Dendritic cell treated with granulocyte-macrophage colony-stimulating factor and Interleukin-4, amounts not matched to agents 40 ng/mL and 50 ng/mL, for 4 days (primary cell): ENCODE measurements at regions not wholly inside any gene's neighbourhood (a gene's known extent, or its start where the extent isn't known, plus 50 kb on each side); places are given as distances from the start of the nearest gene placed in this dataset.

Experiments used
- H3K27ac Mint-ChIP-seq: one replicate; pipeline ENCODE4 v1.8.0; 2022; ENCODE audit warnings: mild to moderate bottlenecking, mixed read lengths
- H3K27me3 Mint-ChIP-seq: one replicate; pipeline ENCODE4 v1.8.0; 2022; ENCODE audit warnings: mild to moderate bottlenecking, mixed read lengths
- H3K36me3 Mint-ChIP-seq: one replicate; pipeline ENCODE4 v1.8.0; 2022; ENCODE audit warnings: low read depth, mixed read lengths
- H3K4me1 Mint-ChIP-seq: one replicate; pipeline ENCODE4 v1.8.0; 2022; ENCODE audit warnings: low read depth, mixed read lengths
- H3K4me3 Mint-ChIP-seq: one replicate; pipeline ENCODE4 v1.8.0; 2022; ENCODE audit warnings: mild to moderate bottlenecking, moderate library complexity, mixed read lengths
- H3K9me3 Mint-ChIP-seq: one replicate; pipeline ENCODE4 v1.8.0; 2022; ENCODE audit warnings: mixed read lengths
- intact Hi-C: fragments of 100-400 bp; cut with micrococcal nuclease; formaldehyde crosslinking; loops from one replicate; pipeline ENCODE4 v1.15.0; 2022

DNA sequence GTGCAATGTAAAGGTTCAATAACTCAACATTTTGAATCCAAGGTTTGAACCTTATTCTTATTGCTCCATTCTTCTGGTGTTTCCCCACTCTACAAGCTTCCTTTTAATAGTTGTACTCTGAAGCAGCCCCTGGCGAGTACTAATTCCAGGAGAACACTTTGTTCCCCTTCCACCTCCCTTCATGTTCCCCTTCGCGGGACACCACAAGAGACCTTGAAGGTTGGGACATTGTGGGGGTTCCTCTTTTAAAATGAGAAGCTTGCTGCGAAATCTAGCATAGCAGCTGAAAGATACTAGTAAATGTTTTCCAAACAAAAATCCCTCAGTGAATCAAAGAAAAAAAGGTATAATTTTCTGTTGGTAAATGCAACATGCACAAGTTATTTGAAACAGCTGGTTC lies 626.3 kb upstream of the LRRC4C start:
- H3K27me3 Mint-ChIP-seq: no peaks in the 10 kb centered on the region
- no peaks in the 10 kb centered on the region for H3K36me3 Mint-ChIP-seq
- intact Hi-C loops: no loop called here
- no peaks in the 10 kb centered on the region for H3K4me1 Mint-ChIP-seq
- no peak overlapping the region for H3K27ac Mint-ChIP-seq
- H3K9me3 Mint-ChIP-seq: no peaks in the 10 kb centered on the region
- H3K4me3 Mint-ChIP-seq: no peak overlapping the region

DNA sequence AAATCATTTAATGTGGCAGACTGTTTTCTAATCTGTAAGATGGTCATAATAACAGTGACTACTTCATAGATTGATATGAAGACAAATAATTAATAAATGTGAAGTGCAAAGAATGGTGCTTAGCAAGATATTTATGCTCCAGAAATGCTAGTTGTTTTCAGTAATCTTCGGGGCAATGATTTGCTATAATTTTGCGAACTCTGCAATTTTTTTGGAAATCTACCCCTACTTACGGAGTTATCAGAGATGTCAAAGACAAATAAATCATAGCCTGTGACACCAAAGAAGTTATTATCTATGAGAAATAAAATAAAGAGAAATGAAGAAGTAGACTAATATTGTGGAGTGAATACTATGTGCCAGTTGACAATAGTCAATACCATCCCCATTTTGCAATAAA lies 634.1 kb upstream of the LRRC4C start:
- Mint-ChIP-seq H3K36me3 (no peaks in the 10 kb centered on the region), H3K27ac (no peak overlapping the region), H3K27me3 (no peaks in the 10 kb centered on the region), H3K4me1 (no peaks in the 10 kb centered on the region), H3K9me3 (peaks cover 25% of the 10 kb centered on the region), H3K4me3 (no peak overlapping the region)
- intact Hi-C loops: no loop called here

DNA sequence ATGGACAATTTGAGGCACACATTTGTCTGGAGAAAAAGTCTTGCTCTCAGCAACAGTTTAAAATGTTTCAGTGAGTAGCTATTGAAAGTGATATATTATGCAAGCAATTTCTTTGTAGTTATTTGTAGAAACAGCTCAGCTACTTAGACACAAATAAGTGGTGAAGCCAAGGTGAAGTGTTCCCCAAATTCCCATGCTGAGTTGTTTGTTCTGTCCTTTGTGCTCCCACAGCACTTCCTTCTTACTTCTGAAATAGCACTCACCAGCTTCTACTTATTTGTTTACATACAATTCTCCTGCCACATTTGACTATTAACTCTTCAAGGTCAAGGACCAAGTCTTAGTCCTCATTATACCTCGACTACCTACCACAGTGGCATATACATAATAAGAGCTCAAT lies 638.6 kb upstream of the LRRC4C start:
- intact Hi-C loops: no loop called here
- no peaks in the 10 kb centered on the region for H3K27me3 Mint-ChIP-seq

GRCh38 chr11:42112866-42113265 lies 653.4 kb upstream of the LRRC4C start:
- H3K27me3 Mint-ChIP-seq: no peaks in the 10 kb centered on the region
- H3K36me3 Mint-ChIP-seq: no peaks in the 10 kb centered on the region
- H3K27ac Mint-ChIP-seq: no peak overlapping the region
- H3K9me3 Mint-ChIP-seq: no peaks in the 10 kb centered on the region
- no peaks in the 10 kb centered on the region for H3K4me1 Mint-ChIP-seq
- intact Hi-C loops: no loop called here
- no peak overlapping the region for H3K4me3 Mint-ChIP-seq

More for the DNA sequence above, 638.6 kb upstream of the LRRC4C start:
- Mint-ChIP-seq H3K4me3 (no peak overlapping the region), H3K4me1 (no peaks in the 10 kb centered on the region), H3K27ac (no peak overlapping the region), H3K9me3 (peaks cover 18% of the 10 kb centered on the region), H3K36me3 (no peaks in the 10 kb centered on the region)

DNA sequence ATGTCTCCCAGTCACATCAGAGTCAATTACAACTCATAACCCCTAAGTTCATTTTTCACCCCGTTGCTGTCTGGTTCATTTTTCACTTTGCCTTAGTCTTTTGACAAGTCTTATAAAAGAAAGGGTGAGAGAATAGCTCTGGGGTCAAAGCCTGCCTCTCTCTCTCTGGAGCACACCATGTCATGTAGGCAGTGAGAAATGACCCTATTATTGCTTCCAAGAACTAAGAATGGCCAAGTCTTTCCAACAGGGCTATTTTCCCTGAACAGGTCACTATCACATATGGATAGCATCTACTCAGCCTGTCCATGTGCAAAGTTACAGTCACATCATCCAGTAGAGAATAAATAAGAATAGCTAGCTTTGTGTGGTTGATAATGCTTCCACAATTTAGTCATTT lies 655.5 kb upstream of the LRRC4C start:
- Mint-ChIP-seq H3K9me3 (no peaks in the 10 kb centered on the region), H3K4me1 (no peaks in the 10 kb centered on the region), H3K27ac (no peak overlapping the region), H3K36me3 (no peaks in the 10 kb centered on the region), H3K4me3 (no peak overlapping the region), H3K27me3 (no peaks in the 10 kb centered on the region)
- intact Hi-C loops: no loop called here

GRCh38 chr11:42138454-42138853 lies 679.0 kb upstream of the LRRC4C start:
- no peaks in the 10 kb centered on the region for H3K27me3 Mint-ChIP-seq
- no peaks in the 10 kb centered on the region for H3K4me1 Mint-ChIP-seq
- H3K4me3 Mint-ChIP-seq: no peak overlapping the region
- peaks cover 14% of the 10 kb centered on the region for H3K9me3 Mint-ChIP-seq
- intact Hi-C loops: no loop called here
- no peaks in the 10 kb centered on the region for H3K36me3 Mint-ChIP-seq
- no peak overlapping the region for H3K27ac Mint-ChIP-seq

- H3K36me3 Mint-ChIP-seq: no peaks in the 10 kb centered on the region
- H3K9me3 Mint-ChIP-seq: peaks cover 53% of the 10 kb centered on the region
- no peak overlapping the region for H3K27ac Mint-ChIP-seq
- no peaks in the 10 kb centered on the region for H3K4me1 Mint-ChIP-seq
- H3K27me3 Mint-ChIP-seq: no peaks in the 10 kb centered on the region
- intact Hi-C loops: no loop called here
- H3K4me3 Mint-ChIP-seq: no peak overlapping the region
These were observed 685.9 kb upstream of the LRRC4C start for GRCh38 chr11:42145311-42145710.

DNA sequence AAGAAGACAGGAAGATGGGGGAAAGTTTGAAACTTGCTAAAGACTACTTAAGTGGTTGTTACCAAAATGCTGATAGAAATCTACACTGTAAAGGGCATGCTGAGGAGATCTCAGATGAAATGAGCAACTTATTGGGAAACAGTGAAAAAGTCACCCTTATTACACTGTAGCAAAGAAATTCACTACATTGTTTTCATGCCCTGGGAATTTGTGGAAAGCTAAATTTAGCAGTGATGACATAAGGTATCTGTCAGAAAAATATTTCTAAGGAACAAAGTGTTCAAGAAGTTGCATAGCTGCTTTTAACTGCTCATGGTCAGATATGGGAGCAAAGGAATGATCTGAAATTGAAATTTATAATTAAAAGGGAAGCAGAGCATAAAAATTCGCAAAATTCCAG lies 702.4 kb upstream of the LRRC4C start:
- no peak overlapping the region for H3K4me3 Mint-ChIP-seq
- H3K27ac Mint-ChIP-seq: no peak overlapping the region
- H3K27me3 Mint-ChIP-seq: no peaks in the 10 kb centered on the region
- H3K36me3 Mint-ChIP-seq: no peaks in the 10 kb centered on the region
- no peaks in the 10 kb centered on the region for H3K4me1 Mint-ChIP-seq
- intact Hi-C loops: no loop called here
- peaks cover 17% of the 10 kb centered on the region for H3K9me3 Mint-ChIP-seq

DNA sequence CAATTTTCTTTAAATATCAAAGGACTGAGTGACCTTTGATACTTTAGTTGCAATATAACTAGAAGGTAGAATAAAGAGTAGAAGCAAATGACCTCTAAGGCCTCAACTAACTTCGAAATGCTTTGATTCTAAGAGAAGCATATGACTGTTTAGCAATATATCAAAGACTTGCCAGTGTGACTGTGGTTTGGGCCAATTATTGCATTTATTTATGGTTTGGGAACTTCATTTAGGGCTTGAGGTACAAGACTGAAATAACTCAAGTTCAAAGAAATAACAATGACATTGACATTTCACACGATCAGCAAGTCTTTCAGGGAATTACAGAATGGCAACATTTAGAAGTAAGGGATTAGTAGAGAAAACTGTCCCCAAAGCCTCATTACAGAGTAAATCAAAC lies 709.7 kb upstream of the LRRC4C start:
- intact Hi-C loops: no loop called here
- Mint-ChIP-seq H3K4me3 (no peak overlapping the region), H3K4me1 (no peaks in the 10 kb centered on the region), H3K27me3 (no peaks in the 10 kb centered on the region), H3K27ac (no peak overlapping the region), H3K9me3 (no peaks in the 10 kb centered on the region), H3K36me3 (no peaks in the 10 kb centered on the region)

DNA sequence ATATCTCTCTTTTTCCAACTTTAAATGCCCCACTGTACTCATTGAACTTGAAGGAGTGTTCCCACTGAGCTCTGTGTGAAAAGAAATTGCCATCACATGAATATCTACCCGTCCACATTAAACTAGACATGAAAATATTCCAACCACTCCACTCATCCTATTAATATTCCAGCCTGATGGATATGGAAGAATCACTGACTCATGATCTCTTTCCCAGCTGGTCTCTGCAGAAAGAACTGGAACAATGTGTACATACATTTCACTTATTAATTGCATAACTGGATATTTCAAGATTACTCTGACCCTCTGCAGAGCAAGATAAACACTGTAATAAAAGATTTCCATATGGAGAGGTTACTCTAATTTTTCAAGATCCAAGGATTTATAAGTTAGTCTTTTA lies 711.1 kb upstream of the LRRC4C start:
- no peak overlapping the region for H3K27ac Mint-ChIP-seq
- H3K36me3 Mint-ChIP-seq: no peaks in the 10 kb centered on the region
- no peaks in the 10 kb centered on the region for H3K27me3 Mint-ChIP-seq
- no peak overlapping the region for H3K4me3 Mint-ChIP-seq
- peaks cover 9% of the 10 kb centered on the region for H3K9me3 Mint-ChIP-seq
- H3K4me1 Mint-ChIP-seq: no peaks in the 10 kb centered on the region
- intact Hi-C loops: no loop called here

DNA sequence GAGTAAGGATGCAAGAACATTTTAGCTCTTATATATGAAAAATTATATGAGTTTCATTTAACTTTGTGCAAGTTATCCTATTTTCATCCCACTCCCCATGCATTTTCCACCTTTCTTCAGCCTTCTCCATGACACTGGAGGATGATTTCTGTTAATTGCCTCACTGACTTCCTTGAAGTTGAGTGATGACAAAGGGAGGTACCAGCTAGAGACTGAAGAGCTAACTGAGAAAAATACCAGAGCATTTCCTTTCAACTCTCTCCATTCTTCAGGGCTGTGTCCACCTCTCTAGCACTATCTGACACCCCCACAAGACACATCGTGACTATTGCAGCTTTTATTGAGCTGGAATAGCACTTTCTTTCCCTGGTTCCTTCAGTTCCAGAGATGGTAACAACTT lies 711.6 kb upstream of the LRRC4C start:
- no peaks in the 10 kb centered on the region for H3K4me1 Mint-ChIP-seq
- peaks cover 9% of the 10 kb centered on the region for H3K9me3 Mint-ChIP-seq
- intact Hi-C loops: no loop called here
- no peaks in the 10 kb centered on the region for H3K36me3 Mint-ChIP-seq
- no peak overlapping the region for H3K4me3 Mint-ChIP-seq
- H3K27me3 Mint-ChIP-seq: no peaks in the 10 kb centered on the region
- no peak overlapping the region for H3K27ac Mint-ChIP-seq

GRCh38 chr11:42172441-42172840 lies 713.0 kb upstream of the LRRC4C start:
- H3K36me3 Mint-ChIP-seq: no peaks in the 10 kb centered on the region
- peaks cover 9% of the 10 kb centered on the region for H3K9me3 Mint-ChIP-seq
- H3K4me1 Mint-ChIP-seq: no peaks in the 10 kb centered on the region
- no peak overlapping the region for H3K27ac Mint-ChIP-seq
- intact Hi-C loops: no loop called here
- H3K4me3 Mint-ChIP-seq: no peak overlapping the region
- no peaks in the 10 kb centered on the region for H3K27me3 Mint-ChIP-seq

DNA sequence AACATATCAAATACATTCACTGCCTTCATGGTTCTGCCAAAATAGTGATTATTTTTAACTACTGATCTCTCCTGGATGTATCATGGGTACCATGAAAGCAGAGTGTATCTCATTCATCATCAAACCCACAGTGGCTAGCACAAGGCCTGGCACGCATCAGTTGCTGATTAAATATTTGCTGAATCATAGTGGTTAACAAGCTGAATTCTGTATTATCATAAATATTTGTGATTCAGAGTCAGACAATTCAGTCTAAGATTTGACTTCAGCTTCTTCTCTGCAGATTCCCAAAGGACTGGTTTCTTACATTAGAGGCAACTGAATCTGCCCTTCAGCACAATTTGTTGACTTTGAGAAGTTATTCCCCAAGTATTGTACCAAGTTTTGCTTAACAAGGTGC lies 715.8 kb upstream of the LRRC4C start:
- Mint-ChIP-seq H3K27me3 (no peaks in the 10 kb centered on the region), H3K4me1 (no peaks in the 10 kb centered on the region), H3K36me3 (no peaks in the 10 kb centered on the region), H3K4me3 (no peak overlapping the region), H3K9me3 (peaks cover 9% of the 10 kb centered on the region), H3K27ac (no peak overlapping the region)
- intact Hi-C loops: no loop called here

- intact Hi-C loops: no loop called here
- Mint-ChIP-seq H3K36me3 (no peaks in the 10 kb centered on the region), H3K9me3 (peaks cover 9% of the 10 kb centered on the region), H3K4me1 (no peaks in the 10 kb centered on the region), H3K4me3 (no peak overlapping the region), H3K27me3 (no peaks in the 10 kb centered on the region), H3K27ac (no peak overlapping the region)
These were observed 719.8 kb upstream of the LRRC4C start for GRCh38 chr11:42179216-42179615.

GRCh38 chr11:42195289-42196013 lies 736.0 kb upstream of the LRRC4C start:
- Mint-ChIP-seq H3K4me1 (no peaks in the 10 kb centered on the region), H3K4me3 (no peak overlapping the region), H3K27ac (no peak overlapping the region), H3K27me3 (no peaks in the 10 kb centered on the region), H3K36me3 (no peaks in the 10 kb centered on the region), H3K9me3 (peaks cover 9% of the 10 kb centered on the region)
- intact Hi-C loops: no loop called here
